ENCODE measurements at regions not wholly inside any gene's neighbourhood (a gene's known extent, or its start where the extent isn't known, plus 50 kb on each side); places are given as distances from the start of the nearest gene placed in this dataset.
"Not testable (repeated sequence)": the region's sequence is repeated elsewhere in the genome, so short reads cannot be mapped to it uniquely, and the experiment has no call there.

GRCh38 chr16:35804465-35804864 lies 2345.1 kb downstream of the TP53TG3F start:
- not testable (repeated sequence) for H3K4me1 Mint-ChIP-seq (ENCODE audit: low read depth)
- H3K9me3 Mint-ChIP-seq = peaks cover 27% of the 10 kb centered on the region

GRCh38 chr16:35823342-35823741 lies 2363.9 kb downstream of the TP53TG3F start:
- H3K4me3 Mint-ChIP-seq = no peak overlapping the region
- no peaks in the 10 kb centered on the region for H3K4me1 Mint-ChIP-seq (ENCODE audit: low read depth)
- H3K36me3 Mint-ChIP-seq (ENCODE audit: low read depth) = no peaks in the 10 kb centered on the region
- no peak overlapping the region for H3K27ac Mint-ChIP-seq
- peaks cover 22% of the 10 kb centered on the region for H3K9me3 Mint-ChIP-seq
- no peaks in the 10 kb centered on the region for H3K27me3 Mint-ChIP-seq

More at GRCh38 chr16:35804465-35804864, 2345.1 kb downstream of the TP53TG3F start:
- H3K36me3 Mint-ChIP-seq (ENCODE audit: low read depth); H3K27me3 Mint-ChIP-seq; H3K4me3 Mint-ChIP-seq; H3K27ac Mint-ChIP-seq: not testable (repeated sequence)

GRCh38 chr16:35841632-35842031 lies 2382.2 kb downstream of the TP53TG3F start:
- no peaks in the 10 kb centered on the region for H3K4me1 Mint-ChIP-seq (ENCODE audit: low read depth)
- H3K9me3 Mint-ChIP-seq = peaks cover 32% of the 10 kb centered on the region
- H3K36me3 Mint-ChIP-seq (ENCODE audit: low read depth) = no peaks in the 10 kb centered on the region
- no peak overlapping the region for H3K27ac Mint-ChIP-seq
- no peaks in the 10 kb centered on the region for H3K27me3 Mint-ChIP-seq
- no peak overlapping the region for H3K4me3 Mint-ChIP-seq

- Mint-ChIP-seq H3K27me3 (no peaks in the 10 kb centered on the region), H3K36me3 (ENCODE audit: low read depth) (no peaks in the 10 kb centered on the region), H3K27ac (no peak overlapping the region), H3K4me3 (no peak overlapping the region), H3K9me3 (peaks cover 16% of the 10 kb centered on the region), H3K4me1 (ENCODE audit: low read depth) (no peaks in the 10 kb centered on the region)
Measured at GRCh38 chr16:35862242-35862641, 2402.8 kb downstream of the TP53TG3F start.

DNA sequence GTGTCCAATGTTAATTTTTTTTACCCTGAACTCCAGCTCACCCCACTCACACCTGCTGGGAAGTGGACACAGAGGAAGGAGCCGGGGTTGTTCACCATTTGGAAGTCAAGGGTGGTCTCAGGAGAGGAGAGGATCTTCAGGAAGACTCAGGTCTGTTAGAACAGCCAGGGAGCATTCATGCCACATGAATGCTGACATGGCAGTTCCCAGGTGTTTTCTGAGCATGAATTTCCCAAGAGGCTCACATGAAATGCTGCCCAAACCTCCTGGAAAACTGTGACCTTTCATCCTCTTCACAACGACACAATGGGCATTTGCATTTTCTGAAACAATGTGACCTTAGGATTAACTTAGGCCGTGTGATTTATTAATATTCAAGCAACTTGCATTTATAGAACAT lies 2409.2 kb downstream of the TP53TG3F start:
- no peak overlapping the region for H3K27ac Mint-ChIP-seq
- no peak overlapping the region for H3K4me3 Mint-ChIP-seq
- H3K36me3 Mint-ChIP-seq (ENCODE audit: low read depth) = no peaks in the 10 kb centered on the region
- no peaks in the 10 kb centered on the region for H3K4me1 Mint-ChIP-seq (ENCODE audit: low read depth)
- no peaks in the 10 kb centered on the region for H3K27me3 Mint-ChIP-seq
- peaks cover 35% of the 10 kb centered on the region for H3K9me3 Mint-ChIP-seq

DNA sequence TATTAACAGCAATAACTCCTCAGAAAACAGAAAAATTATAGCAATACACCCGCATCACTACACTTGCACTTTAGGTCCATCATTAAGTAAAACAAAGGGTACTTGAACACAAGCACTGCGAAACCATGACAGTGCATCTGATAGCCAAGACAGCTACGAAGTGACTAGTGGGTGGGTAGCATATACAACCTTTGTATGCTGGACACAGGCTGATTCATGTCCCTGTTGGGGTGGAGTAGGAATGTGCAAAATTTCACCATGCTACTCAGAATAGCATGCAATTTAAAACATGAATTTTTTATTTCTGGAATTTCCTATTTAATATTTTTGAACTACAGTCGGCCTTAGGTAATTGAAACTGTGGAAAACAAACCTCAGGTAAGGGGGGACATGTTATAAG lies 2414.1 kb downstream of the TP53TG3F start:
- H3K36me3 Mint-ChIP-seq (ENCODE audit: low read depth) = no peaks in the 10 kb centered on the region
- H3K27me3 Mint-ChIP-seq = no peaks in the 10 kb centered on the region
- H3K4me3 Mint-ChIP-seq = no peak overlapping the region
- H3K27ac Mint-ChIP-seq = no peak overlapping the region
- H3K4me1 Mint-ChIP-seq (ENCODE audit: low read depth) = no peaks in the 10 kb centered on the region
- H3K9me3 Mint-ChIP-seq = peaks cover 30% of the 10 kb centered on the region

DNA sequence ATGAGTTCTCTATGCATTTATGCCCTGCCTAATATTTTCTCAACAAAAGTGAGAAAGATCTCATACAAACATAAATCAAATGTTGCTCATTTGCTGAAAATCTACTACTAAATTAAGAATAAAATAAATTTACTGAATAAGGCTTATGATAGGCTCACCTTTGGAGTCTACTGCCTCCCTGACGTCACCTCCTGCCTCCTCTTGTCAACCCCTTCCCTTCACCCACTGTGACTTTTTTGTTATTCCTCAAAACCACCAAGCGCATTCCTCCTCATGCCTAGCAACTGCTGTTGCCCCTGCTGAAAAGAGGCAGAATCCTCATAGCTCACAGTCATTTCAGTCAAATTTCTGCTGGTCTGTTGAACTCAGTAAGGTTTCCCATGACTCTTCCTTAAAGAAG lies 2422.2 kb downstream of the TP53TG3F start:
- H3K27ac Mint-ChIP-seq = no peak overlapping the region
- H3K4me3 Mint-ChIP-seq = no peak overlapping the region
- H3K36me3 Mint-ChIP-seq (ENCODE audit: low read depth) = no peaks in the 10 kb centered on the region
- H3K4me1 Mint-ChIP-seq (ENCODE audit: low read depth) = no peaks in the 10 kb centered on the region
- peaks cover 30% of the 10 kb centered on the region for H3K9me3 Mint-ChIP-seq
- no peaks in the 10 kb centered on the region for H3K27me3 Mint-ChIP-seq

GRCh38 chr16:35906440-35906839 lies 2447.0 kb downstream of the TP53TG3F start:
- Mint-ChIP-seq H3K4me3 (no peak overlapping the region), H3K9me3 (peaks cover 33% of the 10 kb centered on the region), H3K27me3 (no peaks in the 10 kb centered on the region), H3K4me1 (ENCODE audit: low read depth) (no peaks in the 10 kb centered on the region), H3K27ac (no peak overlapping the region), H3K36me3 (ENCODE audit: low read depth) (no peaks in the 10 kb centered on the region)

GRCh38 chr16:35908152-35908551 lies 2448.7 kb downstream of the TP53TG3F start:
- H3K27me3 Mint-ChIP-seq = no peaks in the 10 kb centered on the region
- peaks cover 36% of the 10 kb centered on the region for H3K9me3 Mint-ChIP-seq
- H3K4me1 Mint-ChIP-seq (ENCODE audit: low read depth) = no peaks in the 10 kb centered on the region
- H3K4me3 Mint-ChIP-seq = no peak overlapping the region
- no peaks in the 10 kb centered on the region for H3K36me3 Mint-ChIP-seq (ENCODE audit: low read depth)
- no peak overlapping the region for H3K27ac Mint-ChIP-seq

DNA sequence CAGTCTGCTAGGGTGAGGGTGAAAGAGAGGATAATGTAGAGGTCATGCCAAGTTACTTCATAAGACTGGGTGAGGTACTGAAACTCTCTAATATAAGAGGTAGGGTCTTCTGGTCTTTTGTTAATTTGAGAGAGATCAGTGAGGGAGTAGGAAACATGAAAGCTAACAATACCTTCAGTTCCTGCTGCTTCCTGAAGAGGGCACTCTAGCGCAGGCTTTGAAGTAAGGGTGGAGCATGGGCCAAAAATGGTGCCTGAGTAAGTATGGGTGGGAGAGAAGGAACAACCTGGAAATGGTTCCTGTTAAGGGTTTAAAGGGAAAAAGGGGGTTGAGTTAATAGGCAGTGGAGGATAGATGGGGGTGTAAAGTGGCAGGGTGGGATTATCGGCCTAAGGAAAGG lies 2449.5 kb downstream of the TP53TG3F start:
- H3K27ac Mint-ChIP-seq = no peak overlapping the region
- H3K4me1 Mint-ChIP-seq (ENCODE audit: low read depth) = no peaks in the 10 kb centered on the region
- peaks cover 36% of the 10 kb centered on the region for H3K9me3 Mint-ChIP-seq
- no peaks in the 10 kb centered on the region for H3K27me3 Mint-ChIP-seq
- H3K36me3 Mint-ChIP-seq (ENCODE audit: low read depth) = no peaks in the 10 kb centered on the region
- H3K4me3 Mint-ChIP-seq = no peak overlapping the region

DNA sequence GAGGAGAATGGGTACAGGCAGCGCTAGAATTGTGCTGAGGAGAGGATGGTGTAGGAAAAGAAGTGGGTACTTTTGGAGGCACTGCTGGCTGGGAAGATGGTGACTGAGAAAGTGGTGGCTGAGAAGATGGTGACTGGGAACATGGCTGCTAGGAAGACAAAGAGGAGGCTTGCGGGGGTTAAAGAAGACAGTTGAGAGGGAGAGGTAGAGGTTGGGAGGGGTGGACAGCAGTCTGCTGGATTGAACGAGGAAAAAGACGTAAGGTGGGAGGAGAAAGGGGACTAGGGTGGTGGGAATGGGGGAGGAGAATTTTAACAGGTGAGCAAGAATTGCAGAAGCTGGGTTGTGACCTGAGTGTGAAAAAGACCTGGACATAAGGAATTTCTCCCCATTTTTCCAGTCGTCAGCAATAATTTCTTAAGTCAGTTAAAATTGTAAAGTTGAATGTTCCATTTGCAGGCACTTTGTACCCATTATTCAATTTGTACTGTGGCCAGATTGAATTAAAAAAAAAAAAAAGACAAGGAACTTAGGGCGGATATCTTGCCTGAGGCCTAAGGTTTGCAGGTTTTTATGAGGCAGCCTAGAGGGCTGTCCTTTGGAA lies 2450.0 kb downstream of the TP53TG3F start:
- Mint-ChIP-seq H3K9me3 (peaks cover 39% of the 10 kb centered on the region), H3K4me3 (no peak overlapping the region), H3K36me3 (ENCODE audit: low read depth) (no peaks in the 10 kb centered on the region), H3K27ac (no peak overlapping the region), H3K27me3 (no peaks in the 10 kb centered on the region), H3K4me1 (ENCODE audit: low read depth) (no peaks in the 10 kb centered on the region)

DNA sequence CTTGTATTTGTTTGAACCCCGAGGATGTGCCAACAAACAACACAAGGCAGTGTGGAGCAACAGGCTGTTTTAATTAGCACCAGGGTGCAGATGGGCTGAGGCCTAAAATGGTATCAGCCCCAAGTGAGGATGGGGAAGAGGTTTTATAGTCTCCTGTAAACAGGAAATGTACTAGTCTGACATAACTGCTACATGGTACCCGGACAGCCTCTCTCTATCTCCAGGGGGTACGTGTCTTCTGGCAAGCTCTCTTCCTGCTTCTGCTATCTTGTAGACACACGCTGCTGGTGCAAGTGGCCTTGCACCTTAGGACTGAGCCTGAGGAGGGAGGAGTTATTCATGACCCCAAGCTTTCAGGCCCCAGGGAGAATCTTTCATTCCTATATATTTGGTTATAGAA lies 2451.0 kb downstream of the TP53TG3F start:
- Mint-ChIP-seq H3K27ac (no peak overlapping the region), H3K4me1 (ENCODE audit: low read depth) (no peaks in the 10 kb centered on the region), H3K9me3 (peaks cover 37% of the 10 kb centered on the region), H3K27me3 (no peaks in the 10 kb centered on the region), H3K4me3 (no peak overlapping the region), H3K36me3 (ENCODE audit: low read depth) (no peaks in the 10 kb centered on the region)

- Mint-ChIP-seq H3K27ac (no peak overlapping the region), H3K4me1 (ENCODE audit: low read depth) (no peaks in the 10 kb centered on the region), H3K36me3 (ENCODE audit: low read depth) (no peaks in the 10 kb centered on the region), H3K9me3 (peaks cover 28% of the 10 kb centered on the region), H3K4me3 (no peak overlapping the region), H3K27me3 (no peaks in the 10 kb centered on the region)
Measured at GRCh38 chr16:35911899-35912298, 2452.5 kb downstream of the TP53TG3F start.

GRCh38 chr16:35931722-35932121 lies 2472.3 kb downstream of the TP53TG3F start:
- Mint-ChIP-seq H3K36me3 (ENCODE audit: low read depth) (no peaks in the 10 kb centered on the region), H3K4me3 (no peak overlapping the region), H3K27ac (no peak overlapping the region), H3K9me3 (peaks cover 5% of the 10 kb centered on the region), H3K4me1 (ENCODE audit: low read depth) (no peaks in the 10 kb centered on the region), H3K27me3 (no peaks in the 10 kb centered on the region)

All from stimulated activated naive CD8-positive, alpha-beta T cell treated with anti-CD3 and anti-CD28 coated beads, Interleukin-15, Interleukin-2, amounts not matched to agents 100 ng/mL and 50 ng/mL, for 24 hours (primary cell).